ENCODE measurements at regions not wholly inside any gene's neighbourhood (a gene's known extent, or its start where the extent isn't known, plus 50 kb on each side); places are given as distances from the start of the nearest gene placed in this dataset.
"Not testable (repeated sequence)": the region's sequence is repeated elsewhere in the genome, so short reads cannot be mapped to it uniquely, and the experiment has no call there.

GRCh38 chr1:227508431-227508830 is 54.9 kb upstream of the ZNF678 start:
- TF ChIP-seq, protein P1, sequence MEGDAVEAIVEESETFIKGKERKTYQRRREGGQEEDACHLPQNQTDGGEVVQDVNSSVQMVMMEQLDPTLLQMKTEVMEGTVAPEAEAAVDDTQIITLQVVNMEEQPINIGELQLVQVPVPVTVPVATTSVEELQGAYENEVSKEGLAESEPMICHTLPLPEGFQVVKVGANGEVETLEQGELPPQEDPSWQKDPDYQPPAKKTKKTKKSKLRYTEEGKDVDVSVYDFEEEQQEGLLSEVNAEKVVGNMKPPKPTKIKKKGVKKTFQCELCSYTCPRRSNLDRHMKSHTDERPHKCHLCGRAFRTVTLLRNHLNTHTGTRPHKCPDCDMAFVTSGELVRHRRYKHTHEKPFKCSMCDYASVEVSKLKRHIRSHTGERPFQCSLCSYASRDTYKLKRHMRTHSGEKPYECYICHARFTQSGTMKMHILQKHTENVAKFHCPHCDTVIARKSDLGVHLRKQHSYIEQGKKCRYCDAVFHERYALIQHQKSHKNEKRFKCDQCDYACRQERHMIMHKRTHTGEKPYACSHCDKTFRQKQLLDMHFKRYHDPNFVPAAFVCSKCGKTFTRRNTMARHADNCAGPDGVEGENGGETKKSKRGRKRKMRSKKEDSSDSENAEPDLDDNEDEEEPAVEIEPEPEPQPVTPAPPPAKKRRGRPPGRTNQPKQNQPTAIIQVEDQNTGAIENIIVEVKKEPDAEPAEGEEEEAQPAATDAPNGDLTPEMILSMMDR (IDR thresholded peaks at IDR 0.05; ENCODE audit: insufficient read depth, missing control alignments), result no peak
- DNase-seq (ENCODE audit: insufficient read length, low spot score) (no peak), FAIRE-seq (no peak)

DNA sequence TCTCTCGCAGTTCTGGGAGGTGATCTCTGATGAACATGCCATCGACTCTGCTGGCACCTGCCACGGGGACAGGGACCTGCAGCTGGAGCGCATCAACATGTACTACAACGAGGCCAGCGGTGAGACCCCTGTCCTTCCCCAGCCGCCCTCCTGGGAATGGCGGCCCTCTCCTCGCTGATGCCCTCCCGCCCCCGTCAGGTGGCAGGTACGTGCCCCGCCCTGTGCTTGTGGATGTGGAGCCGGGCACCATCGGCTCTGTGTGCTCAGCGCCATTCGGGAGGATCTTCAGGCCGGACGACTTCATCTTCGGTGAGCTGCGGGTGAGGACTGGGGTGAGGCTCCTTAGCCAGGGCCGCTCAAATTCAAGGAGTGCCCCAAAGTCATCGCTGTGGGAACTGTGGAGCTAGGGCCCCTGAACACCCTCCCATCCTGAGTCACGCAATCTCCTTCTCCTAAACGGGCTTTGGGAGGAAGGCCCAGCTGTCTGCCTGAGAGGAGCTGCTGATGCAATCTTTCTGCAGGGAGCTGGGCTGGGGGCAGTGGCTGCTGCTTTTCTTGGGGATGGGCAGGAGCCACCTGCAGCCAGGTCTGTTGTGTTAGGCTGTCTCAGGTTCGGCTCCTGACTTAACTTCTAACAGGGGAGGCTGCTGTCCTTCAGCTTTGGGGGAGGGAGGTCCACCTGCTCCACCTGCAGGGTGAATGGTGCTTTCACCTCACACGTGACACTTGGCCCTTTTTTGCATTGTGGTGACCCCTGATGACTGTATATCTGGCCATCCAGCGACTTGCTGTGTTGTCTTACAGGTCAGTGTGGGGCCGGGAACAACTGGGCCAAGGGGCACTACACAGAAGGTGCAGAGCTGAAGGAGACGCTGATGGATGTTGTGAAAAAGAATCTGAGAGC is 56.6 kb upstream of the ZNF678 start:
- FAIRE-seq; DNase-seq (ENCODE audit: insufficient read length, low spot score): not testable (repeated sequence)

DNA sequence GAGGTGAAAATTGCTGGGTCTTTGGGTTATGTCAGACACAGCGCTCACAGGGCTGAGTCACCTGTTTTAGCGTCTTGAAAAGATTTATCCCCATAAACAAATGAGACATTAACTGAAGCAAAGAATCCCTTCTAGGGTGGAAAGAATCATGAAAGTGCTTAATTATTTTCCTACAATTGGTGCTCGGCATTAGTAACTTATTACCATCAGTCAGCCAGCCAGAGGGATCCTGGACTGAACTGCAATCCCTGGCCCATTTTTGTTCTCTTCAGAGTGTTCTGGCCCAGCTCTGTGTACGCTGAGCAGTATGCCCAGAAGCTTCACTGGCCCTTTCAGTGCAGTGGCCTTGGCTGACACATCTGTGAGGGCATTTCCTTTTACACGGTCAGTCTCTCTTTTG is 67.3 kb upstream of the ZNF678 start:
- DNase-seq (ENCODE audit: insufficient read length, low spot score); FAIRE-seq: not testable (repeated sequence)

DNA sequence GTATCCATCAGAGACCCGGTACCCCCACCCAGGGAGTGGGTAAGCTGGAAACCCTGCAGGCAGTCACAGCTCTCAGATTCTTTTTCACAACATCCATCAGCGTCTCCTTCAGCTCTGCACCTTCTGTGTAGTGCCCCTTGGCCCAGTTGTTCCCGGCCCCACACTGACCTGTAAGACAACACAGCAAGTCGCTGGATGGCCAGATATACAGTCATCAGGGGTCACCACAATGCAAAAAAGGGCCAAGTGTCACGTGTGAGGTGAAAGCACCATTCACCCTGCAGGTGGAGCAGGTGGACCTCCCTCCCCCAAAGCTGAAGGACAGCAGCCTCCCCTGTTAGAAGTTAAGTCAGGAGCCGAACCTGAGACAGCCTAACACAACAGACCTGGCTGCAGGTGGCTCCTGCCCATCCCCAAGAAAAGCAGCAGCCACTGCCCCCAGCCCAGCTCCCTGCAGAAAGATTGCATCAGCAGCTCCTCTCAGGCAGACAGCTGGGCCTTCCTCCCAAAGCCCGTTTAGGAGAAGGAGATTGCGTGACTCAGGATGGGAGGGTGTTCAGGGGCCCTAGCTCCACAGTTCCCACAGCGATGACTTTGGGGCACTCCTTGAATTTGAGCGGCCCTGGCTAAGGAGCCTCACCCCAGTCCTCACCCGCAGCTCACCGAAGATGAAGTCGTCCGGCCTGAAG is 69.3 kb upstream of the ZNF678 start:
- not testable (repeated sequence) for FAIRE-seq; DNase-seq (ENCODE audit: insufficient read length, low spot score)

DNA sequence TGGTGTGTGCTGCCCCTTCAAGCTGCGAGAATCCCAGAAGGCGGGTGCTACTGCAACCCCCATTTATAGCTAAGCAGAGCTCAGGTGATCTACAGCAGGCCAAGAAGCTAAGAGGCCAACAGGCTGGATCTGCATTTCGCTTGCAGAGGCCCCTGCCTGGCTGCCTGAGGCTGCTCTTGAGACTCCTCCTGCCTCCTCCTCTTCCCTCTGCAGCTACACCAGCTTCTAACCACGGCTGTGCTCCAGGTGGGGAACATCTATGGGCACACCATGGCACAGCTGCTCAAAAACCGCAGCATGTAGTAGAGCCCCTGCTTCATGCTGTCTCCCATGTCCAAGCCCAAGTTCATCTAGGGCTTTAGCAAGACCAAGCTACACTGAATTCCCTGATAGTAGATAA is 72.9 kb upstream of the ZNF678 start:
- DNase-seq (ENCODE audit: insufficient read length, low spot score) (no peak), FAIRE-seq (no peak)
- TF ChIP-seq, protein P1 (IDR thresholded peaks at IDR 0.05; ENCODE audit: insufficient read depth, missing control alignments), result no peak

GRCh38 chr1:227490001-227490400 is 73.4 kb upstream of the ZNF678 start:
- FAIRE-seq, result no peak
- TF ChIP-seq, protein P1 (IDR thresholded peaks at IDR 0.05; ENCODE audit: insufficient read depth, missing control alignments), result no peak
- no peak for DNase-seq (ENCODE audit: insufficient read length, low spot score)

GRCh38 chr1:227489572-227489971 is 73.8 kb upstream of the ZNF678 start:
- FAIRE-seq (no peak), DNase-seq (ENCODE audit: insufficient read length, low spot score) (no peak)
- TF ChIP-seq, protein P1 (IDR thresholded peaks at IDR 0.05; ENCODE audit: insufficient read depth, missing control alignments), result no peak

- TF ChIP-seq, protein P1 (IDR thresholded peaks at IDR 0.05; ENCODE audit: insufficient read depth, missing control alignments), result no peak
- DNase-seq (ENCODE audit: insufficient read length, low spot score) (no peak), FAIRE-seq (no peak)
Measured at GRCh38 chr1:227487606-227488005, 75.8 kb upstream of the ZNF678 start.

All from D721Med (cell line).